H9 (cell line): ENCODE measurements at regions not wholly inside any gene's neighbourhood (a gene's known extent, or its start where the extent isn't known, plus 50 kb on each side); places are given as distances from the start of the nearest gene placed in this dataset.

Source experiments
- DNase-seq: peaks from one replicate; pipeline ENCODE4 v3.0.0-alpha.2; 2017
- H2AFZ ChIP-seq: one replicate; pipeline ENCODE4 v1.6.1; 2013; ENCODE audit warnings: mild to moderate bottlenecking, low read length, control low read depth, moderate library complexity
- H2AK5ac ChIP-seq: 2 replicates; pipeline ENCODE4 v1.6.1; 2013; ENCODE audit warnings: low read length, control low read depth, mixed read lengths; ENCODE audit not compliant: insufficient read length
- H2BK120ac ChIP-seq: one replicate; pipeline ENCODE4 v1.6.1; 2013; ENCODE audit warnings: low read depth, mild to moderate bottlenecking, low read length, control low read depth, inconsistent platforms; ENCODE audit not compliant: poor library complexity, severe bottlenecking
- H2BK12ac ChIP-seq: 2 replicates; pipeline ENCODE4 v1.6.1; 2013; ENCODE audit warnings: low read length, control low read depth, mixed read lengths, low read depth; ENCODE audit not compliant: insufficient read length
- H2BK15ac ChIP-seq: 2 replicates; pipeline ENCODE4 v1.6.1; 2013; ENCODE audit warnings: low read depth, low read length, control low read depth
- H2BK20ac ChIP-seq: one replicate; pipeline ENCODE4 v1.6.1; 2013; ENCODE audit warnings: low read depth, mild to moderate bottlenecking, low read length, control low read depth, inconsistent platforms; ENCODE audit not compliant: poor library complexity, severe bottlenecking
- H2BK5ac ChIP-seq: 2 replicates; pipeline ENCODE4 v1.6.1; 2013; ENCODE audit warnings: low read length, control low read depth, mixed read lengths; ENCODE audit not compliant: insufficient read length
- H3K14ac ChIP-seq: 2 replicates; pipeline ENCODE4 v1.6.1; 2013; ENCODE audit warnings: low read length, control low read depth; ENCODE audit not compliant: insufficient read depth
- H3K18ac ChIP-seq: 2 replicates; pipeline ENCODE4 v1.6.1; 2013; ENCODE audit warnings: low read depth, mild to moderate bottlenecking, mixed read lengths, low read length, control low read depth; ENCODE audit not compliant: insufficient read length
- H3K23ac ChIP-seq: 2 replicates; pipeline ENCODE4 v1.6.1; 2013; ENCODE audit warnings: low read length, control low read depth, mixed read lengths, low read depth; ENCODE audit not compliant: insufficient read length
- H3K23me2 ChIP-seq: 2 replicates; pipeline ENCODE4 v1.6.1; 2013; ENCODE audit warnings: low read depth, mild to moderate bottlenecking, mixed read lengths, low read length, control low read depth; ENCODE audit not compliant: insufficient read length, poor library complexity, severe bottlenecking
- H3K27ac ChIP-seq: 2 replicates; pipeline ENCODE4 v1.5.1; 2013; ENCODE audit warnings: low read length, control low read depth, mixed read lengths, low read depth; ENCODE audit not compliant: insufficient read length
- H3K27me3 ChIP-seq: 2 replicates; pipeline ENCODE4 v1.6.1; 2013; ENCODE audit warnings: low read length, control low read depth, inconsistent platforms; ENCODE audit not compliant: insufficient read depth
- H3K4ac ChIP-seq: 2 replicates; pipeline ENCODE4 v1.6.1; 2013; ENCODE audit warnings: low read depth, mild to moderate bottlenecking, control low read depth, inconsistent platforms, low read length, moderate library complexity
- H3K4me1 ChIP-seq: 2 replicates; pipeline ENCODE4 v1.6.1; 2013; ENCODE audit warnings: low read length, control low read depth, inconsistent platforms; ENCODE audit not compliant: insufficient read depth
- H3K4me2 ChIP-seq: 2 replicates; pipeline ENCODE4 v1.6.1; 2013; ENCODE audit warnings: low read length, control low read depth, mixed read lengths; ENCODE audit not compliant: insufficient read length, insufficient read depth
- H3K56ac ChIP-seq: 2 replicates; pipeline ENCODE4 v1.6.1; 2013; ENCODE audit warnings: low read depth, mild to moderate bottlenecking, mixed read lengths, low read length, control low read depth; ENCODE audit not compliant: insufficient read length
- H3K79me1 ChIP-seq: 2 replicates; pipeline ENCODE4 v1.6.1; 2013; ENCODE audit warnings: low read depth, mild to moderate bottlenecking, moderate library complexity, low read length, control low read depth, inconsistent platforms; ENCODE audit not compliant: insufficient read depth, poor library complexity, severe bottlenecking
- H3K79me2 ChIP-seq: 2 replicates; pipeline ENCODE4 v1.6.1; 2013; ENCODE audit warnings: low read length, control low read depth, inconsistent platforms; ENCODE audit not compliant: insufficient read depth
- H3K9ac ChIP-seq: 2 replicates; pipeline ENCODE4 v1.6.1; 2013; ENCODE audit warnings: low read length, control low read depth, mixed read lengths; ENCODE audit not compliant: insufficient read length; ENCODE audit errors: extremely low read depth
- H3K9me3 ChIP-seq: one replicate; pipeline ENCODE4 v1.6.1; 2013; ENCODE audit warnings: low read depth, low read length, inconsistent platforms; ENCODE audit not compliant: control insufficient read depth
- H3T11ph ChIP-seq: one replicate; pipeline ENCODE4 v1.6.1; 2013; ENCODE audit warnings: mild to moderate bottlenecking, low read length, control low read depth, inconsistent platforms
- H4K20me1 ChIP-seq: one replicate; pipeline ENCODE4 v1.6.1; 2013; ENCODE audit not compliant: control insufficient read depth, insufficient read length, insufficient read depth
- H4K5ac ChIP-seq: 2 replicates; pipeline ENCODE4 v1.6.1; 2013; ENCODE audit warnings: low read depth, mild to moderate bottlenecking, mixed read lengths, low read length, control low read depth; ENCODE audit not compliant: insufficient read length
- H4K8ac ChIP-seq: replicated peaks from 2 replicates; pipeline ENCODE4 v1.6.1; 2013; ENCODE audit warnings: low read length, control low read depth, mixed read lengths, low read depth; ENCODE audit not compliant: insufficient read length
- H4K91ac ChIP-seq: 2 replicates; pipeline ENCODE4 v1.6.1; 2013; ENCODE audit warnings: low read depth, mild to moderate bottlenecking, moderate library complexity, mixed read lengths, low read length, control low read depth; ENCODE audit not compliant: insufficient read length
- H3K27ac Mint-ChIP-seq, 3 experiments: 2 replicates in 2 of 3; 3 replicates in 1 of 3; pipeline ENCODE4 v1.8.0; 2020 to 2021; ENCODE audit warnings: mixed read lengths in 3 of 3, mild to moderate bottlenecking in 1 of 3, moderate library complexity in 1 of 3
- H3K27me3 Mint-ChIP-seq: 2 replicates; pipeline ENCODE4 v1.8.0; 2021; ENCODE audit warnings: low read depth, mild to moderate bottlenecking, moderate library complexity, mixed read lengths
- H3K36me3 Mint-ChIP-seq, 3 experiments: 2 replicates in 2 of 3; 3 replicates in 1 of 3; pipeline ENCODE4 v1.8.0; 2020 to 2021; ENCODE audit warnings: low read depth in 3 of 3, mixed read lengths in 3 of 3; ENCODE audit not compliant: insufficient read depth in 1 of 3
- H3K4me1 Mint-ChIP-seq, 2 experiments: 2 replicates each; pipeline ENCODE4 v1.8.0; 2020; ENCODE audit warnings: mixed read lengths in 2 of 2
- H3K4me3 Mint-ChIP-seq, 2 experiments: 2 replicates in 1 of 2; 3 replicates in 1 of 2; pipeline ENCODE4 v1.8.0; 2020 to 2021; ENCODE audit warnings: mild to moderate bottlenecking in 2 of 2, mixed read lengths in 2 of 2, moderate library complexity in 1 of 2
- H3K9me3 Mint-ChIP-seq, 2 experiments: 2 replicates in 1 of 2; 3 replicates in 1 of 2; pipeline ENCODE4 v1.8.0; 2020; ENCODE audit warnings: mild to moderate bottlenecking in 2 of 2, mixed read lengths in 2 of 2, moderate library complexity in 1 of 2
- WGBS: extraction: QIAGEN DNeasy Blood & Tissue Kit; methylation state at CpG from one replicate; pipeline ENCODE4 v1.1.7; 2013; ENCODE audit warnings: missing lambda C conversion rate, low lambda C conversion rate, mixed read lengths; ENCODE audit not compliant: insufficient read length; ENCODE audit errors: extremely low coverage; 5-methylcytosine and 5-hydroxymethylcytosine counted together
- TF ChIP-seq, protein P1 (sequence below): fragments of 200-600 bp; sonication (generic); conservative IDR thresholded peaks from 3 replicates; pipeline ENCODE4 v1.8.0; 2021; ENCODE audit warnings: antibody characterized with exemption, mild to moderate bottlenecking

DNA sequence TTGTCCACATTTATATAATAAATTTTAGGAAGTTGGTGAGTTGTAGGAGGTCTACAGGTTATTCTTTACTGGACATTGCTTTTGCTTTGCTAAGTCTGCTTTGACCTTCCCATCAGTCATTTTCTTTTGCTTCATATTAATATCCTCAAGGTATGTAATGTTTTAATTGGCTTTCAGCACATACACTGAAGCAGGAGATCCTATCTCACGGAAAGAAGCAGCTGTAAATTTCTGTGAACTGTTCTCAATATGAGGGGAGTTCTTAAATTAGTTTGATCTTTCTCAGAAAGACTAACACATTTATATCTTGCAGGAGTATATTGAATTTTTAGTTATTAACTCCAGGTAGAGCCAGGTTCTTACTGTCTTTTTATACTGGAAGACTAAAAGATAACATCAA lies 856.5 kb downstream of the GATA3 start:
- DNase-seq, result no peak
- no peak overlapping the region for H4K91ac ChIP-seq
- H3K9me3 ChIP-seq, result no peaks in the 10 kb centered on the region
- no peaks in the 10 kb centered on the region for H3K79me2 ChIP-seq
- no peak overlapping the region for H3K18ac ChIP-seq
- TF ChIP-seq, protein P1, sequence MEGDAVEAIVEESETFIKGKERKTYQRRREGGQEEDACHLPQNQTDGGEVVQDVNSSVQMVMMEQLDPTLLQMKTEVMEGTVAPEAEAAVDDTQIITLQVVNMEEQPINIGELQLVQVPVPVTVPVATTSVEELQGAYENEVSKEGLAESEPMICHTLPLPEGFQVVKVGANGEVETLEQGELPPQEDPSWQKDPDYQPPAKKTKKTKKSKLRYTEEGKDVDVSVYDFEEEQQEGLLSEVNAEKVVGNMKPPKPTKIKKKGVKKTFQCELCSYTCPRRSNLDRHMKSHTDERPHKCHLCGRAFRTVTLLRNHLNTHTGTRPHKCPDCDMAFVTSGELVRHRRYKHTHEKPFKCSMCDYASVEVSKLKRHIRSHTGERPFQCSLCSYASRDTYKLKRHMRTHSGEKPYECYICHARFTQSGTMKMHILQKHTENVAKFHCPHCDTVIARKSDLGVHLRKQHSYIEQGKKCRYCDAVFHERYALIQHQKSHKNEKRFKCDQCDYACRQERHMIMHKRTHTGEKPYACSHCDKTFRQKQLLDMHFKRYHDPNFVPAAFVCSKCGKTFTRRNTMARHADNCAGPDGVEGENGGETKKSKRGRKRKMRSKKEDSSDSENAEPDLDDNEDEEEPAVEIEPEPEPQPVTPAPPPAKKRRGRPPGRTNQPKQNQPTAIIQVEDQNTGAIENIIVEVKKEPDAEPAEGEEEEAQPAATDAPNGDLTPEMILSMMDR, result no peak
- H3K4me3 Mint-ChIP-seq, result no peak overlapping the region
- H4K5ac ChIP-seq, result no peak overlapping the region
- H3K79me1 ChIP-seq, result no peaks in the 10 kb centered on the region
- H2BK20ac ChIP-seq, result no peak overlapping the region
- H4K20me1 ChIP-seq, result no peaks in the 10 kb centered on the region
- H3K9me3 Mint-ChIP-seq, result no peaks in the 10 kb centered on the region
- no peak overlapping the region for H2BK120ac ChIP-seq
- H3K4me1 ChIP-seq, result no peaks in the 10 kb centered on the region
- no peak overlapping the region for H2AK5ac ChIP-seq
- no peak overlapping the region for H3K9ac ChIP-seq
- no peaks in the 10 kb centered on the region for H3K23me2 ChIP-seq
- H3K27ac Mint-ChIP-seq, result no peak overlapping the region
- H3K27me3 ChIP-seq, result no peaks in the 10 kb centered on the region
- no peak overlapping the region for H3K4me2 ChIP-seq
- H2BK12ac ChIP-seq, result no peak overlapping the region
- H3K27ac ChIP-seq, result no peak overlapping the region
- no peak overlapping the region for H2AFZ ChIP-seq
- no peak overlapping the region for H3K56ac ChIP-seq
- H3K27me3 Mint-ChIP-seq, result peaks cover 3% of the 10 kb centered on the region
- no peak overlapping the region for H2BK15ac ChIP-seq
- H4K8ac ChIP-seq, result no peak overlapping the region
- H3K4me1 Mint-ChIP-seq, result peaks cover 8 to 16% of the 10 kb centered on the region in 2 experiments
- H3T11ph ChIP-seq, result no peak overlapping the region
- H3K4ac ChIP-seq, result no peak overlapping the region
- no peak overlapping the region for H3K23ac ChIP-seq
- no peak overlapping the region for H2BK5ac ChIP-seq
- WGBS, result no CpG with 5 or more reads among the region's 1 CpG
- no peak overlapping the region for H3K14ac ChIP-seq
- H3K36me3 Mint-ChIP-seq, result no peaks in the 10 kb centered on the region
